GM12878 (cell line): ENCODE measurements at regions not wholly inside any gene's neighbourhood (a gene's known extent, or its start where the extent isn't known, plus 50 kb on each side); places are given as distances from the start of the nearest gene placed in this dataset.

Experiments used
- ASH2L ChIP-seq: fragments of 300-600, 200-600 bp; sonication (generic); IDR thresholded peaks from 2 replicates; pipeline ENCODE4 v1.6.1; 2017; ENCODE audit warnings: low read depth, mild to moderate bottlenecking, borderline replicate concordance
- MEF2B ChIP-seq: fragments of 450-650 bp; IDR thresholded peaks from 2 replicates; pipeline ENCODE4 v1.6.1; 2018; ENCODE audit warnings: mild to moderate bottlenecking, moderate library complexity; ENCODE audit not compliant: partially characterized antibody, poor library complexity, severe bottlenecking
- SRF ChIP-seq, 2 experiments: IDR thresholded peaks; 2 replicates each; pipeline ENCODE4 v1.6.1; 2011; ENCODE audit warnings: low read depth in 2 of 2, low read length in 2 of 2, mild to moderate bottlenecking in 1 of 2, moderate library complexity in 1 of 2
- TF ChIP-seq, protein P1 (sequence below): fragments of 450-650 bp; IDR thresholded peaks from 2 replicates; pipeline ENCODE4 v1.6.1; 2016; ENCODE audit warnings: mild to moderate bottlenecking, moderate library complexity, borderline replicate concordance
- TF ChIP-seq, protein P2 (sequence below): fragments of 450-650 bp; formaldehyde crosslinking; IDR thresholded peaks from 2 replicates; pipeline ENCODE4 v1.4.0; 2022; ENCODE audit warnings: mild to moderate bottlenecking, moderate library complexity

DNA sequence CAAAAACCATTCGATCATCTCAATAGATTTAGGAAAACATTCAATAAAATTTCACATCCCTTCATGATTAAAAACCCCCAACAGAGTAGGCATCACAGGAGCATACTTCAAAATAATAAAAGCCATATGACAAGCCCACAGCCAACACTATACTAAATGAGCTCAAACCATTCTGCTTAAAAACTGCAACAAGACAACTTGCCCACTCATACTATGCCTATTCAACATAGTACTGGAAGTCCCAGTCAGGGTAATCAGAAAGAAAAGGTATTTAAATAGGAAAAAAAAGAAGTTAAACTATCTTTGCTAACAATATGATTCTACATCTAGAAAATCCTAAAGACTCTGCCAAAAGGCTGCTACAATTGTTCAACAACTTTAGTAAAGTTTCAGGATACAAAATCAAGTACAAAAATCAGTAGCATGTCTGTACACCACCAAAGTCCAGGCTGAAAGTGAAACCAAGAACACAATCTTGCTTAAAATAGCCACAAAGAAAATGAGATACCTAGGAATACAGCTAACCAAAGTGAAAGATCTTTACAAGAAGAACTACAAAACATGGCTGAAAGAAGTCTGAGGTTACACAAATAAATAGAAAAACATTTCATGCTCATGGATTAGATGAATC is 882.6 kb downstream of the GRM8 start (continued):
- TF ChIP-seq, protein P1, sequence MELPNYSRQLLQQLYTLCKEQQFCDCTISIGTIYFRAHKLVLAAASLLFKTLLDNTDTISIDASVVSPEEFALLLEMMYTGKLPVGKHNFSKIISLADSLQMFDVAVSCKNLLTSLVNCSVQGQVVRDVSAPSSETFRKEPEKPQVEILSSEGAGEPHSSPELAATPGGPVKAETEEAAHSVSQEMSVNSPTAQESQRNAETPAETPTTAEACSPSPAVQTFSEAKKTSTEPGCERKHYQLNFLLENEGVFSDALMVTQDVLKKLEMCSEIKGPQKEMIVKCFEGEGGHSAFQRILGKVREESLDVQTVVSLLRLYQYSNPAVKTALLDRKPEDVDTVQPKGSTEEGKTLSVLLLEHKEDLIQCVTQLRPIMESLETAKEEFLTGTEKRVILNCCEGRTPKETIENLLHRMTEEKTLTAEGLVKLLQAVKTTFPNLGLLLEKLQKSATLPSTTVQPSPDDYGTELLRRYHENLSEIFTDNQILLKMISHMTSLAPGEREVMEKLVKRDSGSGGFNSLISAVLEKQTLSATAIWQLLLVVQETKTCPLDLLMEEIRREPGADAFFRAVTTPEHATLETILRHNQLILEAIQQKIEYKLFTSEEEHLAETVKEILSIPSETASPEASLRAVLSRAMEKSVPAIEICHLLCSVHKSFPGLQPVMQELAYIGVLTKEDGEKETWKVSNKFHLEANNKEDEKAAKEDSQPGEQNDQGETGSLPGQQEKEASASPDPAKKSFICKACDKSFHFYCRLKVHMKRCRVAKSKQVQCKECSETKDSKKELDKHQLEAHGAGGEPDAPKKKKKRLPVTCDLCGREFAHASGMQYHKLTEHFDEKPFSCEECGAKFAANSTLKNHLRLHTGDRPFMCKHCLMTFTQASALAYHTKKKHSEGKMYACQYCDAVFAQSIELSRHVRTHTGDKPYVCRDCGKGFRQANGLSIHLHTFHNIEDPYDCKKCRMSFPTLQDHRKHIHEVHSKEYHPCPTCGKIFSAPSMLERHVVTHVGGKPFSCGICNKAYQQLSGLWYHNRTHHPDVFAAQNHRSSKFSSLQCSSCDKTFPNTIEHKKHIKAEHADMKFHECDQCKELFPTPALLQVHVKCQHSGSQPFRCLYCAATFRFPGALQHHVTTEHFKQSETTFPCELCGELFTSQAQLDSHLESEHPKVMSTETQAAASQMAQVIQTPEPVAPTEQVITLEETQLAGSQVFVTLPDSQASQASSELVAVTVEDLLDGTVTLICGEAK = peak; percentile 86
- no peak for TF ChIP-seq SRF (IDR thresholded peaks at IDR 0.05; ENCODE audit: low read depth in 2 of 2, low read length in 2 of 2)
- peak; percentile 26 for TF ChIP-seq MEF2B
- TF ChIP-seq ASH2L = no peak
- TF ChIP-seq, protein P2, sequence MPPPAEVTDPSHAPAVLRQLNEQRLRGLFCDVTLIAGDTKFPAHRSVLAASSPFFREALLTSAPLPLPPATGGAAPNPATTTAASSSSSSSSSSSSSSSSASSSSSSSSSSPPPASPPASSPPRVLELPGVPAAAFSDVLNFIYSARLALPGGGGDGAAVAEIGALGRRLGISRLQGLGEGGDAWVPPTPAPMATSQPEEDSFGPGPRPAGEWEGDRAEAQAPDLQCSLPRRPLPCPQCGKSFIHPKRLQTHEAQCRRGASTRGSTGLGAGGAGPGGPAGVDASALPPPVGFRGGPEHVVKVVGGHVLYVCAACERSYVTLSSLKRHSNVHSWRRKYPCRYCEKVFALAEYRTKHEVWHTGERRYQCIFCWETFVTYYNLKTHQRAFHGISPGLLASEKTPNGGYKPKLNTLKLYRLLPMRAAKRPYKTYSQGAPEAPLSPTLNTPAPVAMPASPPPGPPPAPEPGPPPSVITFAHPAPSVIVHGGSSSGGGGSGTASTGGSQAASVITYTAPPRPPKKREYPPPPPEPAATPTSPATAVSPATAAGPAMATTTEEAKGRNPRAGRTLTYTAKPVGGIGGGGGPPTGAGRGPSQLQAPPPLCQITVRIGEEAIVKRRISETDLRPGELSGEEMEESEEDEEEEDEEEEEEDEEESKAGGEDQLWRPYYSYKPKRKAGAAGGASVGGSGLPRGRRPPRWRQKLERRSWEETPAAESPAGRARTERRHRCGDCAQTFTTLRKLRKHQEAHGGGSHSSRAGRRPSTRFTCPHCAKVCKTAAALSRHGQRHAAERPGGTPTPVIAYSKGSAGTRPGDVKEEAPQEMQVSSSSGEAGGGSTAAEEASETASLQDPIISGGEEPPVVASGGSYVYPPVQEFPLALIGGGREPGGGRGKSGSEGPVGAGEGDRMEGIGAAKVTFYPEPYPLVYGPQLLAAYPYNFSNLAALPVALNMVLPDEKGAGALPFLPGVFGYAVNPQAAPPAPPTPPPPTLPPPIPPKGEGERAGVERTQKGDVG (CRISPR knock-in tag) = no peak
